ENCODE measurements at regions not wholly inside any gene's neighbourhood (a gene's known extent, or its start where the extent isn't known, plus 50 kb on each side); places are given as distances from the start of the nearest gene placed in this dataset.

GRCh38 chr9:4933177-4933576 is 51.9 kb upstream of the JAK2 start:
- ATAC-seq (no peak), DNase-seq (ENCODE audit: low spot score) (no peak)
- no peak overlapping the region for H3K4me3 Mint-ChIP-seq
- no peaks in the 10 kb centered on the region for H3K27me3 Mint-ChIP-seq (ENCODE audit: low read depth)
- H3K9me3 Mint-ChIP-seq = no peaks in the 10 kb centered on the region
- ChIA-PET POLR2A (no interaction called here), CTCF (no interaction called here)
- no peaks in the 10 kb centered on the region for H3K4me1 Mint-ChIP-seq
- no peaks in the 10 kb centered on the region for H3K36me3 Mint-ChIP-seq
- TF ChIP-seq, protein P1, sequence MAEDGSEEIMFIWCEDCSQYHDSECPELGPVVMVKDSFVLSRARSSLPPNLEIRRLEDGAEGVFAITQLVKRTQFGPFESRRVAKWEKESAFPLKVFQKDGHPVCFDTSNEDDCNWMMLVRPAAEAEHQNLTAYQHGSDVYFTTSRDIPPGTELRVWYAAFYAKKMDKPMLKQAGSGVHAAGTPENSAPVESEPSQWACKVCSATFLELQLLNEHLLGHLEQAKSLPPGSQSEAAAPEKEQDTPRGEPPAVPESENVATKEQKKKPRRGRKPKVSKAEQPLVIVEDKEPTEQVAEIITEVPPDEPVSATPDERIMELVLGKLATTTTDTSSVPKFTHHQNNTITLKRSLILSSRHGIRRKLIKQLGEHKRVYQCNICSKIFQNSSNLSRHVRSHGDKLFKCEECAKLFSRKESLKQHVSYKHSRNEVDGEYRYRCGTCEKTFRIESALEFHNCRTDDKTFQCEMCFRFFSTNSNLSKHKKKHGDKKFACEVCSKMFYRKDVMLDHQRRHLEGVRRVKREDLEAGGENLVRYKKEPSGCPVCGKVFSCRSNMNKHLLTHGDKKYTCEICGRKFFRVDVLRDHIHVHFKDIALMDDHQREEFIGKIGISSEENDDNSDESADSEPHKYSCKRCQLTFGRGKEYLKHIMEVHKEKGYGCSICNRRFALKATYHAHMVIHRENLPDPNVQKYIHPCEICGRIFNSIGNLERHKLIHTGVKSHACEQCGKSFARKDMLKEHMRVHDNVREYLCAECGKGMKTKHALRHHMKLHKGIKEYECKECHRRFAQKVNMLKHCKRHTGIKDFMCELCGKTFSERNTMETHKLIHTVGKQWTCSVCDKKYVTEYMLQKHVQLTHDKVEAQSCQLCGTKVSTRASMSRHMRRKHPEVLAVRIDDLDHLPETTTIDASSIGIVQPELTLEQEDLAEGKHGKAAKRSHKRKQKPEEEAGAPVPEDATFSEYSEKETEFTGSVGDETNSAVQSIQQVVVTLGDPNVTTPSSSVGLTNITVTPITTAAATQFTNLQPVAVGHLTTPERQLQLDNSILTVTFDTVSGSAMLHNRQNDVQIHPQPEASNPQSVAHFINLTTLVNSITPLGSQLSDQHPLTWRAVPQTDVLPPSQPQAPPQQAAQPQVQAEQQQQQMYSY (CRISPR knock-in tag; IDR thresholded peaks at IDR 0.05) = no peak
- H3K27ac Mint-ChIP-seq = no peak overlapping the region

GRCh38 chr9:4933861-4934260 is 51.2 kb upstream of the JAK2 start:
- DNase-seq (ENCODE audit: low spot score) = no peak
- no peak overlapping the region for H3K4me3 Mint-ChIP-seq
- TF ChIP-seq PRRX2 (CRISPR knock-in tag; IDR thresholded peaks at IDR 0.05) = no peak
- TF ChIP-seq, protein P2, sequence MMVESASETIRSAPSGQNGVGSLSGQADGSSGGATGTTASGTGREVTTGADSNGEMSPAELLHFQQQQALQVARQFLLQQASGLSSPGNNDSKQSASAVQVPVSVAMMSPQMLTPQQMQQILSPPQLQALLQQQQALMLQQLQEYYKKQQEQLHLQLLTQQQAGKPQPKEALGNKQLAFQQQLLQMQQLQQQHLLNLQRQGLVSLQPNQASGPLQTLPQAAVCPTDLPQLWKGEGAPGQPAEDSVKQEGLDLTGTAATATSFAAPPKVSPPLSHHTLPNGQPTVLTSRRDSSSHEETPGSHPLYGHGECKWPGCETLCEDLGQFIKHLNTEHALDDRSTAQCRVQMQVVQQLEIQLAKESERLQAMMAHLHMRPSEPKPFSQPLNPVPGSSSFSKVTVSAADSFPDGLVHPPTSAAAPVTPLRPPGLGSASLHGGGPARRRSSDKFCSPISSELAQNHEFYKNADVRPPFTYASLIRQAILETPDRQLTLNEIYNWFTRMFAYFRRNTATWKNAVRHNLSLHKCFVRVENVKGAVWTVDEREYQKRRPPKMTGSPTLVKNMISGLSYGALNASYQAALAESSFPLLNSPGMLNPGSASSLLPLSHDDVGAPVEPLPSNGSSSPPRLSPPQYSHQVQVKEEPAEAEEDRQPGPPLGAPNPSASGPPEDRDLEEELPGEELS (CRISPR knock-in tag; IDR thresholded peaks at IDR 0.05) = no peak
- no peak for TF ChIP-seq NFATC4 (CRISPR knock-in tag; IDR thresholded peaks at IDR 0.05)
- no peak for TF ChIP-seq CTCF (IDR thresholded peaks at IDR 0.05)
- no peak for TF ChIP-seq GABPB1 (CRISPR knock-in tag; IDR thresholded peaks at IDR 0.05)
- no peak for TF ChIP-seq GTF2I (CRISPR knock-in tag; conservative IDR thresholded peaks at IDR 0.05)
- TF ChIP-seq SMAD3 (CRISPR knock-in tag; IDR thresholded peaks at IDR 0.05; ENCODE audit: borderline replicate concordance) = no peak
- no peak for TF ChIP-seq ELF4 (CRISPR knock-in tag; IDR thresholded peaks at IDR 0.05; ENCODE audit: low read depth)
- TF ChIP-seq FOXJ3 (CRISPR knock-in tag; IDR thresholded peaks at IDR 0.05; ENCODE audit: borderline replicate concordance) = no peak
- TF ChIP-seq, protein P3, sequence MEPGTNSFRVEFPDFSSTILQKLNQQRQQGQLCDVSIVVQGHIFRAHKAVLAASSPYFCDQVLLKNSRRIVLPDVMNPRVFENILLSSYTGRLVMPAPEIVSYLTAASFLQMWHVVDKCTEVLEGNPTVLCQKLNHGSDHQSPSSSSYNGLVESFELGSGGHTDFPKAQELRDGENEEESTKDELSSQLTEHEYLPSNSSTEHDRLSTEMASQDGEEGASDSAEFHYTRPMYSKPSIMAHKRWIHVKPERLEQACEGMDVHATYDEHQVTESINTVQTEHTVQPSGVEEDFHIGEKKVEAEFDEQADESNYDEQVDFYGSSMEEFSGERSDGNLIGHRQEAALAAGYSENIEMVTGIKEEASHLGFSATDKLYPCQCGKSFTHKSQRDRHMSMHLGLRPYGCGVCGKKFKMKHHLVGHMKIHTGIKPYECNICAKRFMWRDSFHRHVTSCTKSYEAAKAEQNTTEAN (CRISPR knock-in tag; IDR thresholded peaks at IDR 0.05) = no peak
- no peak for TF ChIP-seq FOXK1 (CRISPR knock-in tag; IDR thresholded peaks at IDR 0.05)
- no peak for TF ChIP-seq ZSCAN18 (CRISPR knock-in tag; IDR thresholded peaks at IDR 0.05)
- no peak for TF ChIP-seq CREM (CRISPR knock-in tag; IDR thresholded peaks at IDR 0.05)
- TF ChIP-seq ZNF396 (CRISPR knock-in tag; IDR thresholded peaks at IDR 0.05; ENCODE audit: borderline replicate concordance) = no peak
- TF ChIP-seq, protein P4, sequence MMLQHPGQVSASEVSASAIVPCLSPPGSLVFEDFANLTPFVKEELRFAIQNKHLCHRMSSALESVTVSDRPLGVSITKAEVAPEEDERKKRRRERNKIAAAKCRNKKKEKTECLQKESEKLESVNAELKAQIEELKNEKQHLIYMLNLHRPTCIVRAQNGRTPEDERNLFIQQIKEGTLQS (CRISPR knock-in tag; conservative IDR thresholded peaks at IDR 0.05) = no peak
- ChIA-PET POLR2A (no interaction called here), CTCF (no interaction called here)
- no peaks in the 10 kb centered on the region for H3K27me3 Mint-ChIP-seq (ENCODE audit: low read depth)
- ATAC-seq = no peak
- no peaks in the 10 kb centered on the region for H3K36me3 Mint-ChIP-seq
- H3K9me3 Mint-ChIP-seq = no peaks in the 10 kb centered on the region
- H3K27ac Mint-ChIP-seq = no peak overlapping the region
- H3K4me1 Mint-ChIP-seq = no peaks in the 10 kb centered on the region
